Esophagus muscularis mucosa (tissue), 3 donors: ENCODE measurements at regions not wholly inside any gene's neighbourhood (a gene's known extent, or its start where the extent isn't known, plus 50 kb on each side); places are given as distances from the start of the nearest gene placed in this dataset.

Source experiments
- POLR2AphosphoS5 ChIP-seq, 2 donors: sonication (generic); formaldehyde crosslinking; IDR thresholded peaks; one replicate each; pipeline ENCODE4 v1.6.1; 2017; ENCODE audit warnings: antibody characterized with exemption in 2 of 2
- TF ChIP-seq, protein P1 (sequence below), 3 experiments: fragments of 200-600 bp in 2 of 3; fragments of 450-650 bp in 1 of 3; sonication (generic) in 2 of 3; IDR thresholded peaks; one replicate each; pipeline ENCODE4 v1.5.1; 2017 to 2019; ENCODE audit warnings: antibody characterized with exemption in 3 of 3, mild to moderate bottlenecking in 2 of 3, moderate library complexity in 1 of 3

DNA sequence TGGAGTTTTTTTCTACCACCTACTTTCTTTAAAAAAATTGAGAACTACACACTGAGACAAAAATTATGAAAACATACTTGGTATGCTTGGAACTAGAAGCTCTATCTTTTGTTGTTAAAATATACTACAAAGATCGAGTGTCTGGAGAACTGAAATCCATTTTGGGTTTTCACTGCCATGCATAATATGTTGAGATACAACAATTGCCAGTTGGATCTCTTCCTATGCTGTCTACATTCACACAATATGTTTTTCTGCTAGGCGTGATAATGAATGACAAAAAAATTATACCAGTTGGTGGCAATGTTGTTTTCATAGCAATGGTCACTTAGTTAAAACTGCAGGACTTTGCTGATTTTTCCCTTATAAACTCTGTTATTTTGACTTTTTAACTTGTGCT is 605.4 kb upstream of the LCORL start:
- TF ChIP-seq, protein P1, sequence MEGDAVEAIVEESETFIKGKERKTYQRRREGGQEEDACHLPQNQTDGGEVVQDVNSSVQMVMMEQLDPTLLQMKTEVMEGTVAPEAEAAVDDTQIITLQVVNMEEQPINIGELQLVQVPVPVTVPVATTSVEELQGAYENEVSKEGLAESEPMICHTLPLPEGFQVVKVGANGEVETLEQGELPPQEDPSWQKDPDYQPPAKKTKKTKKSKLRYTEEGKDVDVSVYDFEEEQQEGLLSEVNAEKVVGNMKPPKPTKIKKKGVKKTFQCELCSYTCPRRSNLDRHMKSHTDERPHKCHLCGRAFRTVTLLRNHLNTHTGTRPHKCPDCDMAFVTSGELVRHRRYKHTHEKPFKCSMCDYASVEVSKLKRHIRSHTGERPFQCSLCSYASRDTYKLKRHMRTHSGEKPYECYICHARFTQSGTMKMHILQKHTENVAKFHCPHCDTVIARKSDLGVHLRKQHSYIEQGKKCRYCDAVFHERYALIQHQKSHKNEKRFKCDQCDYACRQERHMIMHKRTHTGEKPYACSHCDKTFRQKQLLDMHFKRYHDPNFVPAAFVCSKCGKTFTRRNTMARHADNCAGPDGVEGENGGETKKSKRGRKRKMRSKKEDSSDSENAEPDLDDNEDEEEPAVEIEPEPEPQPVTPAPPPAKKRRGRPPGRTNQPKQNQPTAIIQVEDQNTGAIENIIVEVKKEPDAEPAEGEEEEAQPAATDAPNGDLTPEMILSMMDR (IDR thresholded peaks at IDR 0.05), result no peak
- TF ChIP-seq POLR2AphosphoS5 (IDR thresholded peaks at IDR 0.05), result no peak
